ENCODE measurements at regions not wholly inside any gene's neighbourhood (a gene's known extent, or its start where the extent isn't known, plus 50 kb on each side); places are given as distances from the start of the nearest gene placed in this dataset.

- H3K4me3 ChIP-seq, result no peak overlapping the region
- H3K9me3 ChIP-seq (replicated peaks), result peaks cover 5% of the 10 kb centered on the region
- H3K27me3 ChIP-seq (ENCODE audit: low read depth), result peaks cover 23% of the 10 kb centered on the region
- intact Hi-C loops (cut with micrococcal nuclease), result no loop called here
- no peaks in the 10 kb centered on the region for H3K36me3 ChIP-seq
- no peak for TF ChIP-seq CTCF (IDR thresholded peaks at IDR 0.05; ENCODE audit: borderline replicate concordance)
- no peak overlapping the region for H3K27ac ChIP-seq (replicated peaks)
- no peak for DNase-seq
- H3K4me1 ChIP-seq, result no peaks in the 10 kb centered on the region
Observed at GRCh38 chr12:4086481-4086880, 187.1 kb upstream of the CCND2 start.

DNA sequence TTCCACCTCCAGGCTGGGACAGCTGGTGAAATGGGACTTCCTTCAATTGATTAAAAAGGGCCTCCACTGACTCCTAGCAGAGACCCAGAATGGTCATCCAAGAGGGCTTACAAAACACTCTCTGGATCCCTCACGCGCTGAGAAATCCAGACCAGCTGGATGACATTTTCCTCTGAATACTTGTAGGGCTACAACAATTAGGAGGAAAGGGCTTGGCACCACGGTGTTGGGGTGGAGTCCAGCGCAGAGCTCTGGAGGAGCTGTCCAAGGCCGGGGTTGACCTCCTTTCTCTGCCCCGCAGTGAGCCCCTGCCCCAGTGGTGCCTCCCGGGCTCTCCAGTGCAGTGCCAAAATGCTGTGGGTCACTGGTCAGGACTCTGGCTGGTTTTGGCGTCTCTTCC is 189.0 kb upstream of the CCND2 start:
- no peaks in the 10 kb centered on the region for H3K9me3 ChIP-seq (replicated peaks)
- TF ChIP-seq CTCF (IDR thresholded peaks at IDR 0.05; ENCODE audit: borderline replicate concordance), result no peak
- intact Hi-C loops (cut with micrococcal nuclease), result no loop called here
- H3K27me3 ChIP-seq (ENCODE audit: low read depth), result peaks cover 12% of the 10 kb centered on the region
- no peaks in the 10 kb centered on the region for H3K4me1 ChIP-seq
- no peak for DNase-seq
- H3K36me3 ChIP-seq, result no peaks in the 10 kb centered on the region
- H3K27ac ChIP-seq (replicated peaks), result no peak overlapping the region
- no peak overlapping the region for H3K4me3 ChIP-seq

DNA sequence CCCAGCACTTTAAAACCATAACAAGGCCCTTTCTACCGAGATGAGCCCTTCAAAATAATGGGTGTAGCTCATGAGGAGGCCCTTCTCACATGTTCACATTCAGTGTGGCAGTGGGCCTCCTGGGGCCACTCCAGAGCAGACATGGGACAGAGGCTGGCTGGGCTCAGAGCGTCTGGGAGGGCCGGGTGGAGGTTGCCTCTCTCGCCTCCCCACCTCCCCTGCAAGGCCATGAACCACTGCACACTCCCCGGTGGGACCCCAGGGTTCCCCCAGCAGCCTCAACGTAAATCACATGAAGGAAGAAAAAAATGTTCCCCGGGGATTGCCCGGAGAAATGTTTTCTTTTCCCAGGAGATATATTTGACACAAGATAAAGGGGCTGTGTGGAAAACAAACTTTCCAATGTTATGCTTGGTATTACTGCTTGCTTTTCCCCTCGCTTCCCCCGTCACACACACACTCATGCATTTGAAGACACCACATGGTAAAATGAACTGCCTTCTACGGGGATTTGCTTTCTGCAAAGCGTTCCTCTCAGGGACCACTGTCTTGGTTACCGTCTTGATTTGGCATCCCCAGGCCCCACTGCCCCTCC is 190.7 kb upstream of the CCND2 start:
- TF ChIP-seq CTCF (IDR thresholded peaks at IDR 0.05; ENCODE audit: borderline replicate concordance), result no peak
- intact Hi-C loops (cut with micrococcal nuclease), result no loop called here
- DNase-seq, result no peak

GRCh38 chr12:4080213-4080612 is 193.3 kb upstream of the CCND2 start:
- no peak overlapping the region for H3K4me3 ChIP-seq
- H3K9me3 ChIP-seq (replicated peaks), result peaks cover 8% of the 10 kb centered on the region
- DNase-seq, result no peak
- H3K27me3 ChIP-seq (ENCODE audit: low read depth), result peaks cover 16% of the 10 kb centered on the region
- no peak for TF ChIP-seq CTCF (IDR thresholded peaks at IDR 0.05; ENCODE audit: borderline replicate concordance)
- no peaks in the 10 kb centered on the region for H3K36me3 ChIP-seq
- H3K27ac ChIP-seq (replicated peaks), result no peak overlapping the region
- intact Hi-C loops (cut with micrococcal nuclease), result no loop called here
- H3K4me1 ChIP-seq, result no peaks in the 10 kb centered on the region

More for the DNA sequence above, 190.7 kb upstream of the CCND2 start:
- no peak overlapping the region for H3K27ac ChIP-seq (replicated peaks)
- no peaks in the 10 kb centered on the region for H3K4me1 ChIP-seq
- no peak overlapping the region for H3K4me3 ChIP-seq
- no peaks in the 10 kb centered on the region for H3K36me3 ChIP-seq
- peaks cover 8% of the 10 kb centered on the region for H3K9me3 ChIP-seq (replicated peaks)
- peaks cover 9% of the 10 kb centered on the region for H3K27me3 ChIP-seq (ENCODE audit: low read depth)

GRCh38 chr12:4074129-4074528 is 199.4 kb upstream of the CCND2 start:
- Histone ChIP-seq H3K9me3 (replicated peaks) (peaks cover 7% of the 10 kb centered on the region), H3K4me1 (no peaks in the 10 kb centered on the region), H3K36me3 (no peaks in the 10 kb centered on the region), H3K27me3 (ENCODE audit: low read depth) (peaks cover 15% of the 10 kb centered on the region), H3K27ac (replicated peaks) (no peak overlapping the region), H3K4me3 (no peak overlapping the region)
- intact Hi-C loops (cut with micrococcal nuclease), result no loop called here
- DNase-seq, result no peak
- no peak for TF ChIP-seq CTCF (IDR thresholded peaks at IDR 0.05; ENCODE audit: borderline replicate concordance)

Data from left ventricle myocardium inferior (tissue), 1 donor.